GM18517 (cell line): ENCODE measurements at regions not wholly inside any gene's neighbourhood (a gene's known extent, or its start where the extent isn't known, plus 50 kb on each side); places are given as distances from the start of the nearest gene placed in this dataset.

Source experiments
- ATAC-seq: cut with Tn5 transposase; IDR thresholded peaks from one replicate; pipeline ENCODE4 v1.9.1; 2021; ENCODE audit warnings: mild to moderate bottlenecking, moderate library complexity; ENCODE audit not compliant: unreplicated experiment

DNA sequence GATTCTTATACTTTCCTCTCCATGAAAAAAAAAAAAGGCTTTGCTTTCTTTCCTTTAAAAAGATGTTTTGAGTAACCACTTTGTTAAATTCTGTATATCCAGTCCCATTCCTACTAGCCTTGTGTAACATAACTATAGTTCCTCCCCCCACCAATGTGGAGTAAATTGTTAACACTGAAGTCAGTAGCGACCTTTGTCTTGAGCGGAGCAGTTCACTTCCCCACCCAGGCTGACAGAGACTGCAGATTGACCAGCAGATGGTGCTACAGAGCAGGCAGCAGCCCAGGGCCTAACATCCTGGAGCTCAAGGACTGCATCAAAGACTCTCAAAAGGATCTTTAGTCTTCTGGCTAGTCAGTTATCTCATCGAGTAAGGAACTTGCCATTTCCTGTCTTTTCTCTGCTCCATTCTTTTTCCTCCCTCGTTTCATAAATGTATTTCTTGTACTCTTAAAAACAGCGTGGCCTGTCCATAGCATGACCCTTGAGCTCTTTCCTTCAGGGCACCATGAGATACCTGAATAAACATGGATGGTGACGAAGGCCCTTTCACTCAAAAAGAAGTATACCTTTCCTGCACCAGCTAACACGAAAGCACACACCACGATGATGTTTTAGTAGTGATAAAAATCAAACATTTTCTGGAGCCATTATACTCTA, 503.5 kb upstream of the PKN2 start:
- peak; percentile 96 for ATAC-seq

- ATAC-seq = no peak
These were observed 497.2 kb upstream of the PKN2 start for GRCh38 chr1:88186911-88187310.

GRCh38 chr1:88188038-88188437, 496.0 kb upstream of the PKN2 start:
- ATAC-seq = no peak

DNA sequence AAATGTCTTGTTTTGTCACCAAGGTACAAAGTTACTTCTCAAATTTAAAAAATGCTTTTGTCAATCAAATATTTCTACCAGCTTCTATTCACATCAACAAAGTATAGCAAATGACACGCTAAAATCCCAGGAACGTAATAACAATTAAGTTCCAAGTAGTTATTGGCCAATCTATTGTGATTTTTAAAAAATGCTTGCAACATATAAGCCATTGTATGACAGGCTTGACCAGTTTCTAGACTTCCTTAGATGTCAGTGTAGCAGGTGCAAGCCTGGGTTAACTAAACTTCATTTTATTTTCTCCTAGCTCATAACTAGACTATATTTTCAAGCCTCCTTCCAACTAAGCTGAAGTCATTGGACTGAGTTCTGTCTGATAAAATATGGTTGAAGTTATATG, 494.5 kb upstream of the PKN2 start:
- no peak for ATAC-seq

DNA sequence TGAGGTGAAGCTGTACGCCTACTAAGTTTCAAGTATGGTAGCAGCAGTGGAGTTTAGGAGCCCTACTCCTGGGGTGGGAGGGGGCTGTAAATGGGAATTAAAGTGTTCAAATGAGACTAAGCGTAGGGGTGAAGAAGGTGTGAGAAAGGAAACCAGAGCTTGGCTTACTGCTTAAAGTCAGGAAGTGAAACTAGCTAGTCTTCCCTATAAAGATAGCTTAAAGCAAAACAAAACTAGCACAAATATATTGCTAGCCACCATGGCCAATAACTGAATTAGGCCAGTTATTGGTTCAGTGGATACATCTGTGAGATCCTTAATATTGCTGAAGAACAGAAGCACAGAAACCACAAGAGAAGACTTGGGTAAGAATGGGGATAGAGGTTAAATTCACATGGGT, 492.2 kb upstream of the PKN2 start:
- peak; percentile 94 for ATAC-seq

- ATAC-seq = no peak
These were observed 489.5 kb upstream of the PKN2 start for GRCh38 chr1:88194542-88194941.

DNA sequence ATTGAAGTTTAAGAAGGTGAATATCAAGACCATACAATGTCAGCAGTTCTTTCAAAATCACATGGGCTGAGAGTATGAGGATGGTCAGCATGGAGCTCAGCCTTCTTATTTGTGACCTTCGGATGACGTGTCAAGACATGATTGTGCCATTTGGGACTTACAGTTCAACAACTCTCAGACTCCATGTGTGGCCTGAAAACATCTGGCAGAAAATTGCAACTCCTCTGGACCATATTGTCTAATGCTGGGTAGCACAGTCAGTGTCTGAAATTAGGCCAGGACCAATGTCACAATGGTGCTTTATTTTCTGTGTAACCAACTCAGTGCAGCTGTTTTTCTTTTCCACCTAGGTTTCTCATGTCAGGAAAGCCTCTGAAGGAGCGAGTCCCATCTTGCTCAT, 483.5 kb upstream of the PKN2 start:
- no peak for ATAC-seq

- no peak for ATAC-seq
These were observed 480.0 kb upstream of the PKN2 start for GRCh38 chr1:88204111-88204510.

- no peak for ATAC-seq
These were observed 479.4 kb upstream of the PKN2 start for GRCh38 chr1:88204612-88205167.

DNA sequence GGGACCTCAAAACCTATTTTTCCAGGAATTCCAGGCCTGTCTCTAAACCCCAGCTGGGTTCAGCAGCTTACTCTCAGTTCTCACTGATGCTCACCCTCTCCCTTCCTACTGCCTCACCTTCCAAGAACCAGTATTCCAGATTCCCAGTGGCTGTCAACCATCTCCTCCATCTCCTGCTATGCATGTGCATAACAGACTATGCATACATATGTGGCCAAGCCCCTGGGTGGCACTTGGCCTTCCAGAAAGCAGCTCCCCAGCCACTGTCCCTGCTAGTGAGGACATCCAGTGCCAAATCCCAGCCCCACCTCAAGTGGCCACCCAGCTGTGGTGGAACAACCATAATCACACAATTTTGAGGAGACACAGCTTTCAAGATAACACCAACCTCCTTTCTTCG, 475.7 kb upstream of the PKN2 start:
- no peak for ATAC-seq

- no peak for ATAC-seq
These were observed 473.8 kb upstream of the PKN2 start for GRCh38 chr1:88210103-88210787.

GRCh38 chr1:88216441-88216840, 467.6 kb upstream of the PKN2 start:
- ATAC-seq = no peak

DNA sequence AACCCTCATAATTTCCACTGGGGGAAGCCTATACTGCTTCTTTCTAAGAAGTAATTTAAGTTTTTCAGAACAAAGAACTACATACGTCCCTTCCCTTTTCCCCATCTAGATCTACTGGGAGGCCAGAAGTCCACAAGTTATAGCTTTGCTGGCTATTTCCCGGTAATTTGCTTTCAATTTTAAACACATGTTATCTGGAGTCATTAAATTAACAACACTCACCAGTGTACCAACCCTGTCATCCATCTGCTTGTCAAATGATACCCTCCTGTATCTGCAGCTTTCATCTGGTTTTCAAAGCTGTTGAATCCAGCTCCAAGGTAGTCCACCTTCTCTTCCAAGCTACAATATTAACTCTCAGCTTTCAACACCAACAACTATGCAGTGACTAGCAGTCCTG, 466.7 kb upstream of the PKN2 start:
- no peak for ATAC-seq

DNA sequence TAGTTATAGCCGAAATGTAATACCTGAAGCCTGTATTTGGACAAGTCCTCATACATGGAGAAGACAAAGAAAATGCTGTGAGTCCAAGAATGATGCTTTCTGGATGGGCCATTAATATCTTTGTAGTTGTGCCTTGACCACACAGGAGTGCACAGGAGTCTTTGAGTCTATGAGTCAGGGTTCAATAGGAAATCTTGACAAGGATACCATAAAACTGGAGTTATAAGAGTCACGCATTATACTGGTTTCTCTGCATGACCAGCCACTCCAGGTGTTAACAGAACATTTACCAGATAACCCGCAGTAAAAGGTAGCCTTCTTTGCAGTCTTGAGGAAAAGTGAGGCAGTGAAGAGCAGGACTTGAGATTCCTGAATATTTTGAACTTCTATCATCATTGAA, 464.6 kb upstream of the PKN2 start:
- no peak for ATAC-seq

GRCh38 chr1:88221411-88221810, 462.7 kb upstream of the PKN2 start:
- ATAC-seq = no peak

- ATAC-seq = no peak
These were observed 459.2 kb upstream of the PKN2 start for GRCh38 chr1:88224906-88225305.

GRCh38 chr1:88228114-88228513, 456.0 kb upstream of the PKN2 start:
- ATAC-seq = no peak

- no peak for ATAC-seq
These were observed 453.9 kb upstream of the PKN2 start for GRCh38 chr1:88230126-88230525.

DNA sequence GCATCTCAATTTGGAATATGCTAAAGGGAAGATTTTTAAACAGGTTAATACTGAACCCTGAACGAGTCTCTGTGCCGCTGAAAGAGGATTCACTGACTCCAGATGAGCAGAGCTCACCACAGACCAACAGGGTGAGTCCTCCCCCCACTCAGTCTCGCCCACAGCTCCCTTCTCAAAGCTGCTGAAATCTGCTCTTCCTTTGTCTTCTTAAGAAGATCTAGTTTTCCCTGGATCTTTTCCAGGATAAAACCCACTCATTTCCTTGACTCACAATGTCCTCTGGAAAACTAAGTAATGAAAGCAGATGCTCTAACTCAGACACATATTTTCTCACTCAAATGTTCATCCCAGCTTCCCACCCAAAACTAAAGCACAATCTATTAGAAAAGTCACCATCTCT, 447.0 kb upstream of the PKN2 start:
- ATAC-seq = no peak

DNA sequence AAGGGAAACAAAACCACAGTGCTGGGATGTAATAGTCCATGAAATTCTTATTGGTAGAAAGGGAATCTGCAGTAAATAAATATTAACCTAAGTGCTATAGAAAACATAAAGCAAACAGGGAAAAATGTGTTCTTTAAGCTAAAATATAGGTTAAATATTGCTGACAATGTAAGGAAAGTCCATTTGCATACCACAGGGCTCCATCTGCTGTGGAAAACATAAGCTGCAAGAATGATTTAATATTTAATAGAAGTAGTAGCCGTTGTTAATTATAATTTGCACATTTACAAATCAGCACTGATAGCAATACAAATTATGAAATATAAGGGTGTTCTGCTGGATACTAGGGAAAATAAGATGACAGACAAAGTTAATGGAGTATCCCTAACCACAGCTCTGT, 444.9 kb upstream of the PKN2 start:
- ATAC-seq = no peak

DNA sequence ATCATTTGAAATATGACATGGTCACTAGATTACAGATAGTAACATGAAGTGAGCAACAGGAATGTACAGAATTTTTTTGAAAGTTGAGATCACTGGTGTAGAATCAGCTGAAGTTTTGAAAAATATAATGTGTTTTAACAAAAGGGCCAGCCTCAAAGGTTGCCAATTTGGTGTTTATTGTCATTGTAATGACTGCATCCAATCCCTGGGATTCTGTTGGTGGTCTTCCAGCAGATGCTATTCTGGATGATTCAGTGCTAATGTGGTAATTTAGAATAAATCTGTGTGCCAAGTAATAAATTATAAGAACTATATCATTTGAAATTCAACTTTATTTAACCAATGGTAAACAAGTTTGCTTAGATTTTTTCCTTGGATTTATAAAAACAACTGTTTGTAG, 436.4 kb upstream of the PKN2 start:
- no peak for ATAC-seq

- no peak for ATAC-seq
These were observed 433.2 kb upstream of the PKN2 start for GRCh38 chr1:88250915-88251314.

- no peak for ATAC-seq
These were observed 431.3 kb upstream of the PKN2 start for GRCh38 chr1:88252745-88253144.
